ENCODE measurements at regions not wholly inside any gene's neighbourhood (a gene's known extent, or its start where the extent isn't known, plus 50 kb on each side); places are given as distances from the start of the nearest gene placed in this dataset.
"Not testable (repeated sequence)": the region's sequence is repeated elsewhere in the genome, so short reads cannot be mapped to it uniquely, and the experiment has no call there.

DNA sequence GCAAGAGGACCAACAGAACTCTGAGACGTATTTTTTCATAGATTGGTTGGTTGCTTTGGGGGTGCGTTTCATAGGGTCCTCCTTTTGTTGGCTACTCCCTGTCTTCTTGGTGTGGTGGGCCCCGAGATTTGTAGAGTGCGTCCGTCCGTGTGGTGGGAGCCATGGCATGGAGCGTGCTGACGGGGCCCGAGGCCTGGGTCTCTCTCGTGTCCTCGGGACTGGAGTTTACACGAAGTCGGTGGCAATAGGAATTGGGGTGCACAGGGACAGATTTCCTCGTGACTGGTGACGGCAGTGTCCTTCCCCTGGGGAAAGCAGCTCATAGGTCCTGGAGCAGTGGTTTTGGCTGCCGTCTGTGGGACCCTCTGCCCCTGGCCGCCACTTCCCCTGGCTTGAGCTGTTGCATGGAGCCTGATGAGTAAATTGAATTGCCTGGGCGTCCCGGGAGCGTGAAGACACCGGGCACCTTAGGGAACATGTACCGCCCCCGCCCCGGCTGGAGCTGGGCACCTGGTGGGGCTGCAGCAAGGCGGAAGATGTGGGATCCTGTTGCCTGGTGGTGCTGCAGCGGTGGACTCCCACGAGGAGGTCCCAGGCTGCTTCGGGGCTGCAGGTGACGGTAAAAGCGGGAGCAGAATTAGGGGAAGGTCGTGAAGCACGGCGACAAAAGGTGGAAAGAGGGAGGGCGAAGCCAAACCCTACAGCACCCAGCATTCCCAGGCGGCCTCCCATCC lies 153.7 kb upstream of the ALG10B start:
- Histone ChIP-seq H2AFZ (no peak overlapping the region), H3K36me3 (ENCODE audit: control insufficient read depth, insufficient read depth, low read length) (no peaks in the 10 kb centered on the region), H3K9ac (no peak overlapping the region), H3K27me3 (ENCODE audit: control insufficient read depth, insufficient read depth, low read length) (no peaks in the 10 kb centered on the region), H3K9me3 (ENCODE audit: control insufficient read depth, low read length) (no peaks in the 10 kb centered on the region), H3K4me2 (ENCODE audit: low read length) (no peak overlapping the region), H3K4me1 (no peaks in the 10 kb centered on the region), H3K4me3 (ENCODE audit: low read depth, low read length) (no peak overlapping the region), H3K79me2 (no peaks in the 10 kb centered on the region), H3K27ac (no peak overlapping the region)
- TF ChIP-seq, protein P1, sequence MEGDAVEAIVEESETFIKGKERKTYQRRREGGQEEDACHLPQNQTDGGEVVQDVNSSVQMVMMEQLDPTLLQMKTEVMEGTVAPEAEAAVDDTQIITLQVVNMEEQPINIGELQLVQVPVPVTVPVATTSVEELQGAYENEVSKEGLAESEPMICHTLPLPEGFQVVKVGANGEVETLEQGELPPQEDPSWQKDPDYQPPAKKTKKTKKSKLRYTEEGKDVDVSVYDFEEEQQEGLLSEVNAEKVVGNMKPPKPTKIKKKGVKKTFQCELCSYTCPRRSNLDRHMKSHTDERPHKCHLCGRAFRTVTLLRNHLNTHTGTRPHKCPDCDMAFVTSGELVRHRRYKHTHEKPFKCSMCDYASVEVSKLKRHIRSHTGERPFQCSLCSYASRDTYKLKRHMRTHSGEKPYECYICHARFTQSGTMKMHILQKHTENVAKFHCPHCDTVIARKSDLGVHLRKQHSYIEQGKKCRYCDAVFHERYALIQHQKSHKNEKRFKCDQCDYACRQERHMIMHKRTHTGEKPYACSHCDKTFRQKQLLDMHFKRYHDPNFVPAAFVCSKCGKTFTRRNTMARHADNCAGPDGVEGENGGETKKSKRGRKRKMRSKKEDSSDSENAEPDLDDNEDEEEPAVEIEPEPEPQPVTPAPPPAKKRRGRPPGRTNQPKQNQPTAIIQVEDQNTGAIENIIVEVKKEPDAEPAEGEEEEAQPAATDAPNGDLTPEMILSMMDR (IDR thresholded peaks at IDR 0.05): no peak

DNA sequence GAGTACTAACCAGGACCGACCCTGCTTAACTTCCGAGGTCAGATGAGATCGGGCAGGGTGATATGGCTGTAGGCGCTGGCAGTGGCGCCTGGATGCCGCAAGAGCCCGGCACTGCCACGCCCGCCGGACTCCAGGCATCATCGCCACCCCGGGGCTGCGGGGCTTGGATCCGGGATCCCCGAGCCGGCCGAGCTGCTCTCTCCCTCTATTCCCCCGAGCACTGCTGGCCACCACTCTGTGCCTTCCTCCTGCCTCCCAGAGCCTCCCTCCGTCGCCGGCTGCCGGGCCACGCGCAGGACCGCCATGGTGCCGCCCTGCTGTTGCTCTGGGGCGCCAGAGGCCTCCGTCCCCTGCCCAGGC lies 153.2 kb upstream of the ALG10B start:
- Histone ChIP-seq H3K9me3 (ENCODE audit: control insufficient read depth, low read length) (no peaks in the 10 kb centered on the region), H3K27me3 (ENCODE audit: control insufficient read depth, insufficient read depth, low read length) (no peaks in the 10 kb centered on the region), H2AFZ (no peak overlapping the region), H3K4me2 (ENCODE audit: low read length) (no peak overlapping the region), H3K79me2 (no peaks in the 10 kb centered on the region), H3K27ac (no peak overlapping the region), H3K9ac (no peak overlapping the region), H3K36me3 (ENCODE audit: control insufficient read depth, insufficient read depth, low read length) (no peaks in the 10 kb centered on the region), H3K4me3 (ENCODE audit: low read depth, low read length) (no peak overlapping the region), H3K4me1 (no peaks in the 10 kb centered on the region)
- TF ChIP-seq, protein P1 (IDR thresholded peaks at IDR 0.05): no peak

DNA sequence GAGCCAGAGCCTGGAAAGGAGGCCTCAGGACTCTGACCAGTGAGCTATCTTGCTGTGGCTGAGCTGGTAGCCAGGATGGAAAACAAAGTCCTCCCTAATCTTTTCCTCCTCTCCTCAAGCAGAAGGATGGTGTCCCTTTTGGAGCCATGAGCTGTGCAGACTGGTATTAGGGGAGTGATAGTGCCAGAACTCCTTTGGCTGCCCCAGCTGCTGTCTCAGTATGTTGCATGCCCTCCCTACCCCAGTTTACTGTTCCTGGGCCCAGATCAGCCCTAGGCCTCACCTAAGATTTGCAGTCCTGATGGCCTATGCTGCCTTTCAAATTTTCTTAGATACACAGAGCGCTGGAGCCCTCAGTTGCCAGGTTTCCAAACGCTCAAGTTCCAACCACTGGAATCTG lies 150.3 kb upstream of the ALG10B start:
- H3K4me1 ChIP-seq: no peaks in the 10 kb centered on the region
- no peak overlapping the region for H3K4me2 ChIP-seq (ENCODE audit: low read length)
- no peaks in the 10 kb centered on the region for H3K79me2 ChIP-seq
- H3K9ac ChIP-seq: no peak overlapping the region
- TF ChIP-seq, protein P1 (IDR thresholded peaks at IDR 0.05): no peak
- H3K27ac ChIP-seq: no peak overlapping the region
- H3K27me3 ChIP-seq (ENCODE audit: control insufficient read depth, insufficient read depth, low read length): no peaks in the 10 kb centered on the region
- no peaks in the 10 kb centered on the region for H3K36me3 ChIP-seq (ENCODE audit: control insufficient read depth, insufficient read depth, low read length)
- H3K9me3 ChIP-seq (ENCODE audit: control insufficient read depth, low read length): no peaks in the 10 kb centered on the region
- H3K4me3 ChIP-seq (ENCODE audit: low read depth, low read length): no peak overlapping the region
- H2AFZ ChIP-seq: no peak overlapping the region

DNA sequence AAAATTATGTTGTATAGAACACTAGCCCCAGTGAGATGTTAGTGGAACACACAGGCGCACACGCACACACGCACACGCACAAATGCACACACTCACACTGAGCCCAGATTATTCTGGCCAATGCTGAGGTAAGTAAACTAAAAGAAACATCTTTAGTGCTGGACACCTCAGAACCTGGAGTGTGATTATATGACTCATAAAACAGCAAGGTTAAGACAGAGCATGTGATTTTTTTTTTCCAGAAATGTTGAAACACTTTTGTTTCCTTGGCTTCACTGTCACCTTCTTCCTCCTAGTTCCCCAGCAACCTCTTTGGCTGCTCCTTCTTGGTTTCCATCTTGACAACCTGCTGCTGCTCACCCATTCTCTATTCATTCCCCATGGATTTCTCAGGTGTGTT lies 141.0 kb upstream of the ALG10B start:
- no peaks in the 10 kb centered on the region for H3K27me3 ChIP-seq (ENCODE audit: control insufficient read depth, insufficient read depth, low read length)
- H3K9me3 ChIP-seq (ENCODE audit: control insufficient read depth, low read length): no peaks in the 10 kb centered on the region
- TF ChIP-seq, protein P1 (IDR thresholded peaks at IDR 0.05): no peak
- H3K4me3 ChIP-seq (ENCODE audit: low read depth, low read length): no peak overlapping the region
- H3K9ac ChIP-seq: no peak overlapping the region
- H3K27ac ChIP-seq: no peak overlapping the region
- H3K4me1 ChIP-seq: no peaks in the 10 kb centered on the region
- no peaks in the 10 kb centered on the region for H3K79me2 ChIP-seq
- no peaks in the 10 kb centered on the region for H3K36me3 ChIP-seq (ENCODE audit: control insufficient read depth, insufficient read depth, low read length)
- no peak overlapping the region for H3K4me2 ChIP-seq (ENCODE audit: low read length)
- H2AFZ ChIP-seq: no peak overlapping the region

DNA sequence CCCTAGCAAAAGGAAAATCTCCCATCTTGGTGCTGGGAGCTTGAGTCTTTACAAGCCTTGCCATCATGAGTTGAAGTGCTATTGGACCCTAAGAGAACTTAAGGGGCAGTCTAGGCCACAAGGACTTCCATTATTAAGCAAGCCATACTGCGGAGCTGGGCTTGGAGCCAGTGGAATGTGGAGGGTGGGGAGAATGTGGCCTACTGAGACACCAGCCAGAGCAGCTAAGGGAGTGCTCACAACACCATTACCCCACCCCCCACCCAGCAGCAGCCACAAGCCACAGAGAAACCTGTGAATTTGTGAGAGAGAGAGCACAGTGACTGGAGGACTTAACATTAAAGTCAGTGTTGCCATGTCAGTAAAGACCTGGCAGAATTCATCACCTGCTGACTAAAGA lies 133.0 kb upstream of the ALG10B start:
- not testable (repeated sequence) for H3K79me2 ChIP-seq; H3K4me3 ChIP-seq (ENCODE audit: low read depth, low read length); H3K4me1 ChIP-seq; H2AFZ ChIP-seq; H3K4me2 ChIP-seq (ENCODE audit: low read length); H3K9me3 ChIP-seq (ENCODE audit: control insufficient read depth, low read length); H3K9ac ChIP-seq; H3K27me3 ChIP-seq (ENCODE audit: control insufficient read depth, insufficient read depth, low read length); H3K27ac ChIP-seq; H3K36me3 ChIP-seq (ENCODE audit: control insufficient read depth, insufficient read depth, low read length)

DNA sequence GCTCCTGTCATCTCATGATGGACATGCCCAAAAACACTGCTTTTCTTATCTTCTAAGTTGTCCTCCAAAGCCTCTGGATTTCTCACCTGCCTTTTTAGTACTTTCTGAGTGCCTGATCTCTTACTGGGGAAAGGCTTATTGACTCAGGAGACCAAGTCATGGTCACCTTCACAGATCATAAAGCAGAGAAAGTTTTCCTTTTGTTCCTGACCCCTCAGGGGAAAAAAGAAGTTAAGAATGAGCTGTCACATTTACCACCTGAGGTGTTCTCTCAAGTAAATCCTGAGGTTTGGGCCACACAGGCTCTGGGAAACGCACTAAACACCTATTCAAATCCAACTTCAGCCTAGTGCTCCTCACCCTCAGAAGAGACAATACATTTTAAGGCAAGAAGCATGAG lies 119.3 kb upstream of the ALG10B start:
- not testable (repeated sequence) for H3K4me1 ChIP-seq; H3K27ac ChIP-seq; H3K79me2 ChIP-seq; H3K27me3 ChIP-seq (ENCODE audit: control insufficient read depth, insufficient read depth, low read length); H3K9me3 ChIP-seq (ENCODE audit: control insufficient read depth, low read length); H3K4me2 ChIP-seq (ENCODE audit: low read length); H3K36me3 ChIP-seq (ENCODE audit: control insufficient read depth, insufficient read depth, low read length); H3K4me3 ChIP-seq (ENCODE audit: low read depth, low read length); H3K9ac ChIP-seq; H2AFZ ChIP-seq

Data from parathyroid adenoma (tissue), 2 donors.